ENCODE measurements at regions not wholly inside any gene's neighbourhood (a gene's known extent, or its start where the extent isn't known, plus 50 kb on each side); places are given as distances from the start of the nearest gene placed in this dataset.

GRCh38 chr6:54689620-54690019 is 157.0 kb upstream of the FAM83B start:
- H3K4me3 ChIP-seq (ENCODE audit: low read depth, low read length), result no peak overlapping the region
- TF ChIP-seq CTCF (IDR thresholded peaks at IDR 0.05; ENCODE audit: borderline replicate concordance, insufficient read depth, low read depth, low read length), result no peak

- no peak overlapping the region for H3K4me3 ChIP-seq (ENCODE audit: low read depth, low read length)
Measured at GRCh38 chr6:54690596-54690995, 156.0 kb upstream of the FAM83B start.

GRCh38 chr6:54694928-54695532 is 151.5 kb upstream of the FAM83B start:
- no peak overlapping the region for H3K4me3 ChIP-seq (ENCODE audit: low read depth, low read length)
- TF ChIP-seq CTCF (IDR thresholded peaks at IDR 0.05; ENCODE audit: borderline replicate concordance, insufficient read depth, low read depth, low read length), result no peak

More at GRCh38 chr6:54690596-54690995, 156.0 kb upstream of the FAM83B start:
- no peak for TF ChIP-seq CTCF (IDR thresholded peaks at IDR 0.05; ENCODE audit: borderline replicate concordance, insufficient read depth, low read depth, low read length)

DNA sequence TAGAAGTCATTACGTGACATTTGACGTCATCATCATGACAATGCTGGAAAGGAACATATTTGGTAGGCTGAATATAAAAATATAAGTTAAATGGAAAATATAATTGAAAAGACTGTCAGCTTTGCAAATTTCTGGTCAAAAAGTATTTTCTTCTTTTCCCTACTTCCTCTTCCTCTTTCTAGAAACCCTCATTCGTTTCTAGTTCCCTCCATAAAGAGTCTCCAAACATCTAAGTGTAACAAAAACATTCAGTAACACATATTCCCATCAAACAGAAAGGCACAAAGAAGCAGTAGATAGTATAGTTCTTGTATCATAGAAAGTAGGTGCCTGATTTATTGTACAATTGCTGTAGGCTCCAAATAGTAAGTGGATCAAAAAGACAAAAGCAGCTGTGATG is 150.8 kb upstream of the FAM83B start:
- no peak for TF ChIP-seq CTCF (IDR thresholded peaks at IDR 0.05; ENCODE audit: borderline replicate concordance, insufficient read depth, low read depth, low read length)
- H3K4me3 ChIP-seq (ENCODE audit: low read depth, low read length), result no peak overlapping the region

DNA sequence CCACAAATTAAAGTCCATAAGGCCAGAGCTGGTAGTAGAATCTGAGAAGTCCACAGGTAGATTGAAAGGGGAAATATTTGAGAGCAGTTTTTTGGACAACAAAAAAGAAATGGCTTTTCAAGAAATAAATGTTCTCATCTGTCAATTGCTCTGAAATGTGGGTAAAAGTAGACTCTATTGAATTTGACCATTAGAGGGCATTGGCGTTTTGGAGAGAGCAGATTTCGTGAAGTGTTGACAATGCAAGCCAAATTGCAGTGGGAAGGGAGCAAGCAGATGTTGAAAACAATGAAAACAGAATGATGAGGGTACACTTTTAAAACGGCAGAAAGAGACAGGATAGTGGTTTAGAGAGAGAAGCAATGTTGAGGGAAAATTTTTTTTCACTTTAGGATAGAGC is 149.1 kb upstream of the FAM83B start:
- no peak for TF ChIP-seq CTCF (IDR thresholded peaks at IDR 0.05; ENCODE audit: borderline replicate concordance, insufficient read depth, low read depth, low read length)
- no peak overlapping the region for H3K4me3 ChIP-seq (ENCODE audit: low read depth, low read length)

DNA sequence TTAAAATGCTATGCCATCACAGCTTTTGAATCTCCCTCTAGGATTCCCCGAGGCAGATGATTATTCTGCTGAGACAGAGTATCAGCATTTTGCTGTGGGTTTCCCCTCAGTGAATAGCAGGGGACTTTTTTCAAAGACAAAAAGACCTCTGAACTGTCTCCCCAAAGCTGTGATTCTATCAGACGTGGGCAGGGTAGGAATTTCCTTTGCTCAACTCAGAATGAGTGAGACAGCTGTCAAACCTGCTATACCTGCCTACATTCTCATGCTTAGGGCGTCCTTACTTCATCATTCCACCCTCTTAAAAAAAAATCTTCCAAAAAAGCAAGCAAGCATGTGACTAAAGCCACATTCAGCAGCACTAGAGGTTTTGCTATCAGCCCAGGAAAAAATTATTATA is 147.6 kb upstream of the FAM83B start:
- TF ChIP-seq CTCF (IDR thresholded peaks at IDR 0.05; ENCODE audit: borderline replicate concordance, insufficient read depth, low read depth, low read length), result no peak
- no peak overlapping the region for H3K4me3 ChIP-seq (ENCODE audit: low read depth, low read length)

GRCh38 chr6:54700158-54700557 is 146.4 kb upstream of the FAM83B start:
- H3K4me3 ChIP-seq (ENCODE audit: low read depth, low read length), result no peak overlapping the region
- no peak for TF ChIP-seq CTCF (IDR thresholded peaks at IDR 0.05; ENCODE audit: borderline replicate concordance, insufficient read depth, low read depth, low read length)

Measured in GM12875 (cell line).